HepG2 (cell line): ENCODE measurements at regions not wholly inside any gene's neighbourhood (a gene's known extent, or its start where the extent isn't known, plus 50 kb on each side); places are given as distances from the start of the nearest gene placed in this dataset.

ENCODE experiments used
- ATAC-seq: fragments of 200-7000 bp; cut with Tn5 transposase; 3 replicates; pipeline ENCODE4 v1.9.1; 2020; ENCODE audit warnings: mild to moderate bottlenecking, moderate library complexity
- BruUV-seq: library from RNA; stranded (reverse); fragments of 400-500 nt; replicated peaks from 2 replicates; lab custom pipeline; 2021; lab: Mats Ljungman, UMichigan
- CTCF ChIA-PET: fragments of 300-600 bp; formaldehyde crosslinking; extraction: SDS; loops from one replicate; lab custom pipeline; 2021; ENCODE audit warnings: low total read pairs, inconsistent platforms, low intra/inter-chr PET ratio; lab: Yijun Ruan, JAX
- POLR2A ChIA-PET: fragments of 350-600 bp; sonication (Branson Sonifier 250); formaldehyde crosslinking; loops from one replicate; lab custom pipeline; 2020; ENCODE audit warnings: antibody characterized with exemption, inconsistent platforms; lab: Yijun Ruan, JAX
- DNase-seq: peaks from one replicate; pipeline ENCODE4 v3.0.0-alpha.2; 2015; ENCODE audit warnings: low spot score
- FAIRE-seq: peaks from 3 replicates; lab custom pipeline; 2011; peaks lifted over from hg19 to GRCh38; lab: Jason Lieb, UNC
- H2AFZ ChIP-seq: one replicate; pipeline ENCODE4 v1.6.1; 2011; ENCODE audit warnings: low read length, inconsistent platforms
- H3K27ac ChIP-seq: fragments of 300-600 bp; 3 replicates; pipeline ENCODE4 v1.8.0; 2011; ENCODE audit warnings: mixed run types, mild to moderate bottlenecking, mixed read lengths, low read length, inconsistent platforms; ENCODE audit not compliant: insufficient read depth; ENCODE audit errors: extremely low read length
- H3K27me3 ChIP-seq, 2 experiments: fragments of 200-600 bp in 1 of 2; 2 replicates in 1 of 2; 3 replicates in 1 of 2; pipeline versions ENCODE4 v1.6.0 to v1.8.0; 2011; ENCODE audit warnings: low read length in 2 of 2, mild to moderate bottlenecking in 2 of 2, moderate library complexity in 2 of 2, inconsistent platforms in 1 of 2; ENCODE audit not compliant: insufficient read depth in 2 of 2, control insufficient read depth in 1 of 2
- H3K36me3 ChIP-seq, 2 experiments: fragments of 200-600 bp in 1 of 2; replicated peaks in 1 of 2; 2 replicates in 1 of 2; 3 replicates in 1 of 2; pipeline versions ENCODE4 v1.5.1 to v1.8.0; 2011; ENCODE audit warnings: low read length in 2 of 2, inconsistent platforms in 1 of 2; ENCODE audit not compliant: insufficient read depth in 2 of 2, control insufficient read depth in 1 of 2
- H3K4me1 ChIP-seq: 2 replicates; pipeline ENCODE4 v1.5.1; 2012; ENCODE audit warnings: low read length, inconsistent platforms; ENCODE audit not compliant: insufficient read depth
- H3K4me2 ChIP-seq: 2 replicates; pipeline ENCODE4 v1.6.0; 2011; ENCODE audit warnings: low read depth, low read length, inconsistent platforms
- H3K4me3 ChIP-seq, 3 experiments: fragments of 200-600 bp in 1 of 3; sonication (generic), shearing (Covaris generic) in 1 of 3; replicated peaks in 1 of 3; 2 replicates each; pipeline ENCODE4 v1.5.1; 2011 to 2016; ENCODE audit warnings: low read length in 3 of 3, inconsistent platforms in 2 of 3, low read depth in 2 of 3, mild to moderate bottlenecking in 2 of 3, control low read depth in 1 of 3, mixed read lengths in 1 of 3; ENCODE audit not compliant: insufficient read depth in 1 of 3
- H3K79me2 ChIP-seq: one replicate; pipeline ENCODE4 v1.6.1; 2011; ENCODE audit warnings: low read length, inconsistent platforms; ENCODE audit not compliant: insufficient read depth
- H3K9ac ChIP-seq: 2 replicates; pipeline ENCODE4 v1.6.0; 2011; ENCODE audit warnings: mild to moderate bottlenecking, low read depth, low read length, inconsistent platforms; ENCODE audit not compliant: insufficient read depth
- H3K9me3 ChIP-seq: 2 replicates; pipeline ENCODE4 v1.5.1; 2012; ENCODE audit warnings: mild to moderate bottlenecking, low read length
- H4K20me1 ChIP-seq: 2 replicates; pipeline ENCODE4 v1.6.0; 2011; ENCODE audit warnings: inconsistent platforms, mild to moderate bottlenecking, low read length, moderate library complexity; ENCODE audit not compliant: insufficient read depth
- ARNT ChIP-seq: fragments of 450-650 bp; IDR thresholded peaks from 2 replicates; pipeline ENCODE4 v1.6.1; 2017
- MAF1 ChIP-seq: sonication (generic); formaldehyde crosslinking; IDR thresholded peaks from 2 replicates; pipeline ENCODE4 v1.5.0; 2020; ENCODE audit warnings: missing genetic modification reagents, borderline replicate concordance
- MXD4 ChIP-seq: IDR thresholded peaks from 2 replicates; pipeline ENCODE4 v1.6.1; 2016; ENCODE audit warnings: mild to moderate bottlenecking, missing biosample characterization, missing genetic modification reagents
- STAT6 ChIP-seq: sonication (generic); formaldehyde crosslinking; IDR thresholded peaks from 2 replicates; pipeline ENCODE4 v1.4.0; 2020; ENCODE audit warnings: missing genetic modification reagents, mild to moderate bottlenecking, borderline replicate concordance
- TMF1 ChIP-seq: sonication (generic); formaldehyde crosslinking; IDR thresholded peaks from 2 replicates; pipeline ENCODE4 v1.8.1; 2022; ENCODE audit warnings: low read depth, missing genetic modification reagents
- ZFP36L2 ChIP-seq: sonication (generic); formaldehyde crosslinking; IDR thresholded peaks from 2 replicates; pipeline ENCODE4 v1.4.0; 2020; ENCODE audit warnings: missing genetic modification reagents
- ZNF160 ChIP-seq: sonication (generic); formaldehyde crosslinking; IDR thresholded peaks from 2 replicates; pipeline ENCODE4 v1.8.0; 2022; ENCODE audit warnings: mild to moderate bottlenecking, inconsistent platforms, missing genetic modification reagents
- ZNF343 ChIP-seq: sonication (generic); formaldehyde crosslinking; IDR thresholded peaks from 2 replicates; pipeline ENCODE4 v1.4.0; 2020; ENCODE audit warnings: mild to moderate bottlenecking, missing genetic modification reagents
- ZNF589 ChIP-seq: sonication (generic); formaldehyde crosslinking; conservative IDR thresholded peaks from 2 replicates; pipeline ENCODE4 v1.8.0; 2022; ENCODE audit warnings: mild to moderate bottlenecking, moderate library complexity, missing genetic modification reagents
- WGBS: methylation state at CpG from one replicate; pipeline ENCODE4 v1.1.6; 2017; ENCODE audit warnings: low lambda C conversion rate; 5-methylcytosine and 5-hydroxymethylcytosine counted together
- in situ Hi-C: cut with HindIII; loops from 2 replicates; pipeline ENCODE4 v1.10.0; 2017; ENCODE audit warnings: low pct_unique_long_range_greater_than_20kb; ENCODE audit not compliant: extremely low pct_ligation_motif_present
- intact Hi-C: fragments of 100-400 bp; cut with micrococcal nuclease; formaldehyde crosslinking; loops from one replicate; pipeline ENCODE4 v1.10.0; 2022; ENCODE audit not compliant: unreplicated experiment
- TF ChIP-seq, protein P1 (sequence below): sonication (generic); formaldehyde crosslinking; IDR thresholded peaks from 2 replicates; pipeline ENCODE4 v1.8.1; 2022; ENCODE audit warnings: low read depth, mild to moderate bottlenecking, missing genetic modification reagents

DNA sequence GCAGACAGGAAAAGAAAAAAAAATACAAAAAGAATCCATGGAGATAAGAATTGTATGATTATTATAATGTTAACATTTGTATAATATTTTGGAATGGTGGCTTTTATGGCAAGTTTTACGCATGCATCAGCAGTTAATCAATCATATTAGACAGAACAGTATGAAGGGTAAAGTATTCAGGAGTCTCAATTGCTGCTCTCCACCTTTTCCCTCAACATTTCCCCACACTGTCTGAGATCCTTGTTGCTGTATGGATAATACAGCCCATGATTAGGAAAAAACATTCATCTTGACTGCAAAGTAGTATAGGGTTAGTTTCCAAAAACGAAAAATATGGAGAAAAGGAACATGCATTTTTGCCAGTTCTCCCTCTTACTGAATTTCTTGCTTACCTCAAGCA is 755.3 kb upstream of the ARPP21 start:
- in situ Hi-C loops (no loop called here), intact Hi-C loops (no loop called here)
- TF ChIP-seq MAF1 (CRISPR knock-in tag) = no peak
- no peak for TF ChIP-seq ZNF589
- TF ChIP-seq, protein P1, sequence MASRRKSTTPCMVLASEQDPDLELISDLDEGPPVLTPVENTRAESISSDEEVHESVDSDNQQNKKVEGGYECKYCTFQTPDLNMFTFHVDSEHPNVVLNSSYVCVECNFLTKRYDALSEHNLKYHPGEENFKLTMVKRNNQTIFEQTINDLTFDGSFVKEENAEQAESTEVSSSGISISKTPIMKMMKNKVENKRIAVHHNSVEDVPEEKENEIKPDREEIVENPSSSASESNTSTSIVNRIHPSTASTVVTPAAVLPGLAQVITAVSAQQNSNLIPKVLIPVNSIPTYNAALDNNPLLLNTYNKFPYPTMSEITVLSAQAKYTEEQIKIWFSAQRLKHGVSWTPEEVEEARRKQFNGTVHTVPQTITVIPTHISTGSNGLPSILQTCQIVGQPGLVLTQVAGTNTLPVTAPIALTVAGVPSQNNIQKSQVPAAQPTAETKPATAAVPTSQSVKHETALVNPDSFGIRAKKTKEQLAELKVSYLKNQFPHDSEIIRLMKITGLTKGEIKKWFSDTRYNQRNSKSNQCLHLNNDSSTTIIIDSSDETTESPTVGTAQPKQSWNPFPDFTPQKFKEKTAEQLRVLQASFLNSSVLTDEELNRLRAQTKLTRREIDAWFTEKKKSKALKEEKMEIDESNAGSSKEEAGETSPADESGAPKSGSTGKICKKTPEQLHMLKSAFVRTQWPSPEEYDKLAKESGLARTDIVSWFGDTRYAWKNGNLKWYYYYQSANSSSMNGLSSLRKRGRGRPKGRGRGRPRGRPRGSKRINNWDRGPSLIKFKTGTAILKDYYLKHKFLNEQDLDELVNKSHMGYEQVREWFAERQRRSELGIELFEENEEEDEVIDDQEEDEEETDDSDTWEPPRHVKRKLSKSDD (CRISPR knock-in tag) = no peak
- TF ChIP-seq ZNF343 (CRISPR knock-in tag) = no peak
- no peak for TF ChIP-seq ZNF160
- no peak overlapping the region for H3K4me2 ChIP-seq
- H3K79me2 ChIP-seq = no peaks in the 10 kb centered on the region
- no peaks in the 10 kb centered on the region for H3K4me1 ChIP-seq
- H4K20me1 ChIP-seq = no peaks in the 10 kb centered on the region
- WGBS = 4% methylated on average over 2 of the region's 2 CpGs
- H3K36me3 ChIP-seq = no peaks in the 10 kb centered on the region
- ChIA-PET CTCF (no interaction called here), POLR2A (no interaction called here)
- BruUV-seq = no TSS peak
- H2AFZ ChIP-seq = no peak overlapping the region
- peaks cover 6% of the 10 kb centered on the region; the same call in 1 of the 2 replicates for H3K9me3 ChIP-seq
- DNase-seq (no peak), ATAC-seq (no peak), FAIRE-seq (no peak)
- no peak overlapping the region for H3K9ac ChIP-seq
- H3K27me3 ChIP-seq = no peaks in the 10 kb centered on the region
- H3K4me3 ChIP-seq = no peak overlapping the region
- H3K27ac ChIP-seq = no peak overlapping the region

- TF ChIP-seq MXD4 (CRISPR knock-in tag) (no peak), ZFP36L2 (CRISPR knock-in tag) (no peak), STAT6 (no peak), ARNT (no peak), TMF1 (no peak)
- TF ChIP-seq, all 625 proteins: peak for 0
- no peak for ATAC-seq
- Histone ChIP-seq H3K9me3 (peaks cover 16% of the 10 kb centered on the region), H3K4me3 (no peak overlapping the region), H4K20me1 (no peaks in the 10 kb centered on the region), H3K36me3 (no peaks in the 10 kb centered on the region), H3K4me2 (no peak overlapping the region), H3K27me3 (no peaks in the 10 kb centered on the region), H3K79me2 (no peaks in the 10 kb centered on the region), H3K27ac (no peak overlapping the region), H2AFZ (no peak overlapping the region), H3K4me1 (no peaks in the 10 kb centered on the region), H3K9ac (no peak overlapping the region)
- no peak for FAIRE-seq
- in situ Hi-C loops (no loop called here), intact Hi-C loops (no loop called here)
- BruUV-seq = no TSS peak
- DNase-seq = no peak
- 2% methylated on average over 3 of the region's 4 CpGs for WGBS
- ChIA-PET CTCF (no interaction called here), POLR2A (no interaction called here)
Measured at GRCh38 chr3:34886443-34886842, 752.9 kb upstream of the ARPP21 start.
